Mucosa of rectum (tissue), 2 donors: ENCODE measurements at regions not wholly inside any gene's neighbourhood (a gene's known extent, or its start where the extent isn't known, plus 50 kb on each side); places are given as distances from the start of the nearest gene placed in this dataset.
"Not testable (repeated sequence)": the region's sequence is repeated elsewhere in the genome, so short reads cannot be mapped to it uniquely, and the experiment has no call there.

ENCODE experiments used
- H3K27ac ChIP-seq, 2 donors: one replicate each; pipeline ENCODE4 v1.7.0; 2013; ENCODE audit warnings: inconsistent platforms in 2 of 2, low read depth in 2 of 2, low read length in 2 of 2
- H3K27me3 ChIP-seq, 2 donors: one replicate each; pipeline ENCODE4 v1.7.0; 2013; ENCODE audit warnings: low read length in 2 of 2; ENCODE audit not compliant: control insufficient read depth in 2 of 2, insufficient read depth in 2 of 2
- H3K36me3 ChIP-seq, 2 donors: one replicate each; pipeline ENCODE4 v1.7.0; 2013; ENCODE audit warnings: low read length in 2 of 2; ENCODE audit not compliant: control insufficient read depth in 2 of 2, insufficient read depth in 2 of 2
- H3K4me1 ChIP-seq, 2 donors: one replicate each; pipeline ENCODE4 v1.7.0; 2013; ENCODE audit warnings: low read length in 2 of 2, mild to moderate bottlenecking in 1 of 2; ENCODE audit not compliant: control insufficient read depth in 2 of 2, insufficient read depth in 2 of 2
- H3K4me3 ChIP-seq, 2 donors: one replicate each; pipeline ENCODE4 v1.7.0; 2013; ENCODE audit warnings: low read length in 2 of 2
- H3K9ac ChIP-seq, 2 donors: one replicate each; pipeline ENCODE4 v1.7.0; 2013; ENCODE audit warnings: low read length in 2 of 2, low read depth in 1 of 2, mild to moderate bottlenecking in 1 of 2
- H3K9me3 ChIP-seq, 2 donors: one replicate each; pipeline ENCODE4 v1.7.0; 2013; ENCODE audit warnings: low read length in 2 of 2; ENCODE audit not compliant: control insufficient read depth in 2 of 2
- donor health status: healthy.
- donor health status: Normal muscosa, but diverticular disease.

- Histone ChIP-seq H3K36me3 (no peaks in the 10 kb centered on the region), H3K27me3 (no peaks in the 10 kb centered on the region), H3K27ac (no peak overlapping the region), H3K4me3 (no peak overlapping the region), H3K9me3 (peaks cover 0 to 2% of the 10 kb centered on the region in 2 donors), H3K9ac (no peak overlapping the region), H3K4me1 (no peaks in the 10 kb centered on the region)
Observed at GRCh38 chr2:14454202-14454601, 178.3 kb upstream of the LRATD1 start.

- no peak overlapping the region for H3K27ac ChIP-seq
- no peak overlapping the region for H3K4me3 ChIP-seq
- no peak overlapping the region for H3K9ac ChIP-seq
- no peaks in the 10 kb centered on the region for H3K27me3 ChIP-seq
- no peaks in the 10 kb centered on the region for H3K36me3 ChIP-seq
- H3K4me1 ChIP-seq, result no peaks in the 10 kb centered on the region
- H3K9me3 ChIP-seq, result peaks cover 0 to 2% of the 10 kb centered on the region in 2 donors
Observed at GRCh38 chr2:14459786-14460325, 172.7 kb upstream of the LRATD1 start.

GRCh38 chr2:14475994-14476393 is 156.5 kb upstream of the LRATD1 start:
- Histone ChIP-seq H3K27me3 (no peaks in the 10 kb centered on the region), H3K27ac (no peak overlapping the region), H3K4me3 (no peak overlapping the region), H3K36me3 (no peaks in the 10 kb centered on the region), H3K9ac (no peak overlapping the region), H3K9me3 (no peaks in the 10 kb centered on the region), H3K4me1 (no peaks in the 10 kb centered on the region)

GRCh38 chr2:14479486-14479885 is 153.0 kb upstream of the LRATD1 start:
- H3K9me3 ChIP-seq, result no peaks in the 10 kb centered on the region
- no peak overlapping the region for H3K9ac ChIP-seq
- no peaks in the 10 kb centered on the region for H3K36me3 ChIP-seq
- H3K27me3 ChIP-seq, result no peaks in the 10 kb centered on the region
- H3K4me1 ChIP-seq, result no peaks in the 10 kb centered on the region
- no peak overlapping the region for H3K27ac ChIP-seq
- H3K4me3 ChIP-seq, result no peak overlapping the region

- no peak overlapping the region for H3K9ac ChIP-seq
- H3K4me1 ChIP-seq, result no peaks in the 10 kb centered on the region
- H3K27ac ChIP-seq, result no peak overlapping the region
- no peak overlapping the region for H3K4me3 ChIP-seq
- no peaks in the 10 kb centered on the region for H3K27me3 ChIP-seq
- no peaks in the 10 kb centered on the region for H3K36me3 ChIP-seq
- no peaks in the 10 kb centered on the region for H3K9me3 ChIP-seq
Observed at GRCh38 chr2:14480120-14480519, 152.4 kb upstream of the LRATD1 start.

- no peaks in the 10 kb centered on the region for H3K27me3 ChIP-seq
- H3K9me3 ChIP-seq, result no peaks in the 10 kb centered on the region
- no peak overlapping the region for H3K27ac ChIP-seq
- no peaks in the 10 kb centered on the region for H3K36me3 ChIP-seq
- no peak overlapping the region for H3K9ac ChIP-seq
- H3K4me3 ChIP-seq, result no peak overlapping the region
- no peaks in the 10 kb centered on the region for H3K4me1 ChIP-seq
Observed at GRCh38 chr2:14480906-14481305, 151.6 kb upstream of the LRATD1 start.

- no peaks in the 10 kb centered on the region for H3K4me1 ChIP-seq
- H3K36me3 ChIP-seq, result no peaks in the 10 kb centered on the region
- no peak overlapping the region for H3K27ac ChIP-seq
- no peaks in the 10 kb centered on the region for H3K27me3 ChIP-seq
- no peak overlapping the region for H3K4me3 ChIP-seq
- no peak overlapping the region for H3K9ac ChIP-seq
- no peaks in the 10 kb centered on the region for H3K9me3 ChIP-seq
Observed at GRCh38 chr2:14492920-14493503, 139.5 kb upstream of the LRATD1 start.

GRCh38 chr2:14494759-14495158 is 137.8 kb upstream of the LRATD1 start:
- Histone ChIP-seq H3K9me3 (no peaks in the 10 kb centered on the region), H3K36me3 (no peaks in the 10 kb centered on the region), H3K27me3 (no peaks in the 10 kb centered on the region), H3K9ac (no peak overlapping the region), H3K27ac (no peak overlapping the region), H3K4me3 (no peak overlapping the region), H3K4me1 (no peaks in the 10 kb centered on the region)

- Histone ChIP-seq H3K27ac (no peak overlapping the region), H3K9ac (no peak overlapping the region), H3K4me3 (no peak overlapping the region), H3K4me1 (no peaks in the 10 kb centered on the region), H3K27me3 (no peaks in the 10 kb centered on the region), H3K9me3 (no peaks in the 10 kb centered on the region), H3K36me3 (no peaks in the 10 kb centered on the region)
Observed at GRCh38 chr2:14501061-14501460, 131.5 kb upstream of the LRATD1 start.

GRCh38 chr2:14506955-14507354 is 125.6 kb upstream of the LRATD1 start:
- H3K9me3 ChIP-seq, H3K4me3 ChIP-seq, H3K27ac ChIP-seq, H3K4me1 ChIP-seq, H3K27me3 ChIP-seq, H3K36me3 ChIP-seq, H3K9ac ChIP-seq: not testable (repeated sequence)

- Histone ChIP-seq H3K4me1 (no peaks in the 10 kb centered on the region), H3K9ac (no peak overlapping the region), H3K9me3 (no peaks in the 10 kb centered on the region), H3K27me3 (no peaks in the 10 kb centered on the region), H3K36me3 (no peaks in the 10 kb centered on the region), H3K4me3 (no peak overlapping the region), H3K27ac (no peak overlapping the region)
Observed at GRCh38 chr2:14511541-14511940, 121.0 kb upstream of the LRATD1 start.
